ENCODE measurements at regions not wholly inside any gene's neighbourhood (a gene's known extent, or its start where the extent isn't known, plus 50 kb on each side); places are given as distances from the start of the nearest gene placed in this dataset.

GRCh38 chr20:43863821-43864544, 50.7 kb upstream of the TOX2 start:
- ATAC-seq (ENCODE audit: low FRiP score), result no peak
- DNase-seq (ENCODE audit: low spot score), result no peak
- TF ChIP-seq, protein P1, sequence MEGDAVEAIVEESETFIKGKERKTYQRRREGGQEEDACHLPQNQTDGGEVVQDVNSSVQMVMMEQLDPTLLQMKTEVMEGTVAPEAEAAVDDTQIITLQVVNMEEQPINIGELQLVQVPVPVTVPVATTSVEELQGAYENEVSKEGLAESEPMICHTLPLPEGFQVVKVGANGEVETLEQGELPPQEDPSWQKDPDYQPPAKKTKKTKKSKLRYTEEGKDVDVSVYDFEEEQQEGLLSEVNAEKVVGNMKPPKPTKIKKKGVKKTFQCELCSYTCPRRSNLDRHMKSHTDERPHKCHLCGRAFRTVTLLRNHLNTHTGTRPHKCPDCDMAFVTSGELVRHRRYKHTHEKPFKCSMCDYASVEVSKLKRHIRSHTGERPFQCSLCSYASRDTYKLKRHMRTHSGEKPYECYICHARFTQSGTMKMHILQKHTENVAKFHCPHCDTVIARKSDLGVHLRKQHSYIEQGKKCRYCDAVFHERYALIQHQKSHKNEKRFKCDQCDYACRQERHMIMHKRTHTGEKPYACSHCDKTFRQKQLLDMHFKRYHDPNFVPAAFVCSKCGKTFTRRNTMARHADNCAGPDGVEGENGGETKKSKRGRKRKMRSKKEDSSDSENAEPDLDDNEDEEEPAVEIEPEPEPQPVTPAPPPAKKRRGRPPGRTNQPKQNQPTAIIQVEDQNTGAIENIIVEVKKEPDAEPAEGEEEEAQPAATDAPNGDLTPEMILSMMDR (IDR thresholded peaks at IDR 0.05), result no peak

- TF ChIP-seq, protein P1 (IDR thresholded peaks at IDR 0.05), result no peak
- ATAC-seq (ENCODE audit: low FRiP score) (no peak), DNase-seq (ENCODE audit: low spot score) (no peak)
Measured at GRCh38 chr20:43863330-43863729, 51.3 kb upstream of the TOX2 start.

- ATAC-seq (ENCODE audit: low FRiP score) (no peak), DNase-seq (ENCODE audit: low spot score) (no peak)
- TF ChIP-seq, protein P1 (IDR thresholded peaks at IDR 0.05), result no peak
Measured at GRCh38 chr20:43862438-43862837, 52.2 kb upstream of the TOX2 start.

DNA sequence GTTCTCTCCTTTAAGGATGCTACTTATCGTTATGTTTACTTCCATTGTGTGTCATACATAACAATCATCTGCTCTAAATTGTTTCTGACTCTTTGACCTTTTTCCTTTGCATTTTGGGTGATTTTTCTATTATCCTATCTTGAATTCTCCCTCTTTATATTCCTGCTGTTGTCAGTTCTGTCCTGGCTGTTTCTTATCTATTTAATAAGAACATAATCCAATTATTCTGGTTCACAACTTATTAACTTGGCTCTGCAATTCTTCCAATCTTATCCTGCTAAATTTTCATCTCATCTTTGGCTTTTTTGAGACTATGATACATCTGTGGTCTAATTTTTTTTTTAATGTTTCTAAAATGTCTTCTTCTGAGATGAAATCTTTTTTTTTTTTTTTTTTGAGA, 54.7 kb upstream of the TOX2 start:
- DNase-seq (ENCODE audit: low spot score) (no peak), ATAC-seq (ENCODE audit: low FRiP score) (no peak)
- TF ChIP-seq, protein P1 (IDR thresholded peaks at IDR 0.05), result no peak

- TF ChIP-seq, protein P1 (IDR thresholded peaks at IDR 0.05), result no peak
- DNase-seq (ENCODE audit: low spot score) (no peak), ATAC-seq (ENCODE audit: low FRiP score) (no peak)
Measured at GRCh38 chr20:43857932-43858331, 56.7 kb upstream of the TOX2 start.

- no peak for ATAC-seq (ENCODE audit: low FRiP score)
- TF ChIP-seq, protein P1 (IDR thresholded peaks at IDR 0.05), result no peak
- no peak for DNase-seq (ENCODE audit: low spot score)
Measured at GRCh38 chr20:43857127-43857526, 57.5 kb upstream of the TOX2 start.

GRCh38 chr20:43855803-43856202, 58.8 kb upstream of the TOX2 start:
- TF ChIP-seq, protein P1 (IDR thresholded peaks at IDR 0.05), result no peak
- no peak for DNase-seq (ENCODE audit: low spot score)
- ATAC-seq (ENCODE audit: low FRiP score), result no peak
